Neural cell (in vitro differentiated cells): ENCODE measurements at regions not wholly inside any gene's neighbourhood (a gene's known extent, or its start where the extent isn't known, plus 50 kb on each side); places are given as distances from the start of the nearest gene placed in this dataset.
"Not testable (repeated sequence)": the region's sequence is repeated elsewhere in the genome, so short reads cannot be mapped to it uniquely, and the experiment has no call there.

Experiments
- EP300 ChIP-seq: fragments of 450-650 bp; conservative IDR thresholded peaks from 2 replicates; pipeline ENCODE4 v1.6.1; 2014; ENCODE audit warnings: antibody characterized with exemption, mild to moderate bottlenecking, moderate library complexity; ENCODE audit not compliant: poor library complexity, severe bottlenecking
- EZH2 ChIP-seq: fragments of 200-600, 300-800 bp; shearing (Covaris generic), sonication (generic); IDR thresholded peaks from 2 replicates; pipeline ENCODE4 v1.6.1; 2014; ENCODE audit warnings: antibody characterized with exemption, low read length, borderline replicate concordance, mild to moderate bottlenecking; ENCODE audit not compliant: insufficient read depth, poor library complexity, severe bottlenecking
- POLR2AphosphoS5 ChIP-seq: IDR thresholded peaks from 2 replicates; pipeline ENCODE4 v1.6.1; 2012
- RAD21 ChIP-seq: fragments of 450-650 bp; conservative IDR thresholded peaks from 2 replicates; pipeline ENCODE4 v1.6.1; 2014; ENCODE audit warnings: antibody characterized with exemption, mild to moderate bottlenecking, moderate library complexity
- TF ChIP-seq, protein P1 (sequence below): IDR thresholded peaks from 2 replicates; pipeline ENCODE4 v1.6.1; 2012; ENCODE audit warnings: borderline replicate concordance
- TF ChIP-seq, protein P2 (sequence below): fragments of 450-650 bp; IDR thresholded peaks from 2 replicates; pipeline ENCODE4 v1.5.1; 2014; ENCODE audit warnings: antibody characterized with exemption, mild to moderate bottlenecking, moderate library complexity; ENCODE audit not compliant: poor library complexity, severe bottlenecking

DNA sequence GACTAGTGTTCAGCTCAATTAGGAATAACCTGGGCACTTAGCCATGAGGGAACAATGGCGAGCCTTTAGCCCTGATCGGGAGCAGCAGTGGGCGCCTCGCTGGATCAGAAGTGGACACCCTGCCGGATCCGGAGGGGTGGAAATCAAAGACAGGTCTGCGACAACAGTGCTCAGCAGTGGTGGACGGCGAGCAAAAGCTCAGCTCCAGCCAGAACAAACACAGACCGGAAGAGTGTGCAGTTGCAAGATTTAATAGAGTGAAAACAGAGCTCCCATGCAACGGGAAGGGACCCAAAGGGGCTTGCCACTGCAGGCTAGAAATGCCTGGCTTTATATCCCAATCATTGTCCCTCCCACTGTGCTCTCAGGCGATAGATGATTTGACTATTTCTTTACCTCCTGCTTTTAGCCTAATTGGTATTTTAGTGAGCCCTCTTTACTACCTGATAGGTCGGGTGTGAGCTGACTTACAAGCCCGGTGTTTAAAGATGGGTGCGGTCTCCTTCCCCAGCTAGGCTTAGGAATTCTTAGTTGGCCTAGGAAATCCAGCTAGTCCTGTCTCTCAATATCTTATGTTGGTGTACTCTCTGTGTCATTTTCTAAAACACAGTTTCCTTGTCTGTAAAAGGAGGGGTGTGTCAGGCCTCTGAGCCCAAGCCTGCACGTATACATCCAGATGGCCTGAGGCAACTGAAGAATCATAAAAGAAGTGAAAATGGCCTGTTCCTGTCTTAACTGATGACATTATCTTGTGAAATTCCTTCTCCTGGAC is 1258.8 kb upstream of the TENM4 start:
- TF ChIP-seq, protein P1, sequence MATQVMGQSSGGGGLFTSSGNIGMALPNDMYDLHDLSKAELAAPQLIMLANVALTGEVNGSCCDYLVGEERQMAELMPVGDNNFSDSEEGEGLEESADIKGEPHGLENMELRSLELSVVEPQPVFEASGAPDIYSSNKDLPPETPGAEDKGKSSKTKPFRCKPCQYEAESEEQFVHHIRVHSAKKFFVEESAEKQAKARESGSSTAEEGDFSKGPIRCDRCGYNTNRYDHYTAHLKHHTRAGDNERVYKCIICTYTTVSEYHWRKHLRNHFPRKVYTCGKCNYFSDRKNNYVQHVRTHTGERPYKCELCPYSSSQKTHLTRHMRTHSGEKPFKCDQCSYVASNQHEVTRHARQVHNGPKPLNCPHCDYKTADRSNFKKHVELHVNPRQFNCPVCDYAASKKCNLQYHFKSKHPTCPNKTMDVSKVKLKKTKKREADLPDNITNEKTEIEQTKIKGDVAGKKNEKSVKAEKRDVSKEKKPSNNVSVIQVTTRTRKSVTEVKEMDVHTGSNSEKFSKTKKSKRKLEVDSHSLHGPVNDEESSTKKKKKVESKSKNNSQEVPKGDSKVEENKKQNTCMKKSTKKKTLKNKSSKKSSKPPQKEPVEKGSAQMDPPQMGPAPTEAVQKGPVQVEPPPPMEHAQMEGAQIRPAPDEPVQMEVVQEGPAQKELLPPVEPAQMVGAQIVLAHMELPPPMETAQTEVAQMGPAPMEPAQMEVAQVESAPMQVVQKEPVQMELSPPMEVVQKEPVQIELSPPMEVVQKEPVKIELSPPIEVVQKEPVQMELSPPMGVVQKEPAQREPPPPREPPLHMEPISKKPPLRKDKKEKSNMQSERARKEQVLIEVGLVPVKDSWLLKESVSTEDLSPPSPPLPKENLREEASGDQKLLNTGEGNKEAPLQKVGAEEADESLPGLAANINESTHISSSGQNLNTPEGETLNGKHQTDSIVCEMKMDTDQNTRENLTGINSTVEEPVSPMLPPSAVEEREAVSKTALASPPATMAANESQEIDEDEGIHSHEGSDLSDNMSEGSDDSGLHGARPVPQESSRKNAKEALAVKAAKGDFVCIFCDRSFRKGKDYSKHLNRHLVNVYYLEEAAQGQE, result not testable (repeated sequence)
- TF ChIP-seq, protein P2, sequence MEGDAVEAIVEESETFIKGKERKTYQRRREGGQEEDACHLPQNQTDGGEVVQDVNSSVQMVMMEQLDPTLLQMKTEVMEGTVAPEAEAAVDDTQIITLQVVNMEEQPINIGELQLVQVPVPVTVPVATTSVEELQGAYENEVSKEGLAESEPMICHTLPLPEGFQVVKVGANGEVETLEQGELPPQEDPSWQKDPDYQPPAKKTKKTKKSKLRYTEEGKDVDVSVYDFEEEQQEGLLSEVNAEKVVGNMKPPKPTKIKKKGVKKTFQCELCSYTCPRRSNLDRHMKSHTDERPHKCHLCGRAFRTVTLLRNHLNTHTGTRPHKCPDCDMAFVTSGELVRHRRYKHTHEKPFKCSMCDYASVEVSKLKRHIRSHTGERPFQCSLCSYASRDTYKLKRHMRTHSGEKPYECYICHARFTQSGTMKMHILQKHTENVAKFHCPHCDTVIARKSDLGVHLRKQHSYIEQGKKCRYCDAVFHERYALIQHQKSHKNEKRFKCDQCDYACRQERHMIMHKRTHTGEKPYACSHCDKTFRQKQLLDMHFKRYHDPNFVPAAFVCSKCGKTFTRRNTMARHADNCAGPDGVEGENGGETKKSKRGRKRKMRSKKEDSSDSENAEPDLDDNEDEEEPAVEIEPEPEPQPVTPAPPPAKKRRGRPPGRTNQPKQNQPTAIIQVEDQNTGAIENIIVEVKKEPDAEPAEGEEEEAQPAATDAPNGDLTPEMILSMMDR, result not testable (repeated sequence)
- TF ChIP-seq EZH2, POLR2AphosphoS5, EP300, RAD21: not testable (repeated sequence)
